Renal cortical epithelial cell (primary cell): ENCODE measurements at regions not wholly inside any gene's neighbourhood (a gene's known extent, or its start where the extent isn't known, plus 50 kb on each side); places are given as distances from the start of the nearest gene placed in this dataset.

Experiments used
- DNase-seq: peaks from one replicate; pipeline ENCODE4 v3.0.0-alpha.2; 2011; ENCODE audit warnings: low read depth

GRCh38 chr2:191559569-191559968 lies 118.4 kb upstream of the NABP1 start:
- no peak for DNase-seq

- DNase-seq = no peak
These were observed 117.4 kb upstream of the NABP1 start for GRCh38 chr2:191560411-191560980.

GRCh38 chr2:191565120-191565519 lies 112.8 kb upstream of the NABP1 start:
- DNase-seq = no peak

GRCh38 chr2:191565647-191566198 lies 112.2 kb upstream of the NABP1 start:
- no peak for DNase-seq

- peak; percentile 54 for DNase-seq
These were observed 111.6 kb upstream of the NABP1 start for GRCh38 chr2:191566344-191566743.

GRCh38 chr2:191567206-191567605 lies 110.7 kb upstream of the NABP1 start:
- no peak for DNase-seq

- no peak for DNase-seq
These were observed 108.9 kb upstream of the NABP1 start for GRCh38 chr2:191569025-191569424.

- peak; percentile 81 for DNase-seq
These were observed 106.7 kb upstream of the NABP1 start for GRCh38 chr2:191571163-191571769.

- DNase-seq = no peak
These were observed 105.6 kb upstream of the NABP1 start for GRCh38 chr2:191572319-191572718.

- DNase-seq = no peak
These were observed 104.7 kb upstream of the NABP1 start for GRCh38 chr2:191573216-191573615.

- peak; percentile 60 for DNase-seq
These were observed 103.7 kb upstream of the NABP1 start for GRCh38 chr2:191574232-191574631.

- peak; percentile 55 for DNase-seq
These were observed 100.3 kb upstream of the NABP1 start for GRCh38 chr2:191577605-191578004.

GRCh38 chr2:191578031-191578430 lies 99.9 kb upstream of the NABP1 start:
- DNase-seq = no peak

GRCh38 chr2:191580581-191580980 lies 97.4 kb upstream of the NABP1 start:
- DNase-seq = no peak

GRCh38 chr2:191581003-191581402 lies 96.9 kb upstream of the NABP1 start:
- no peak for DNase-seq

- DNase-seq = peak; percentile 97
These were observed 95.6 kb upstream of the NABP1 start for GRCh38 chr2:191582355-191582754.

- DNase-seq = no peak
These were observed 86.9 kb upstream of the NABP1 start for GRCh38 chr2:191591025-191591424.

- peak; percentile 98 for DNase-seq
These were observed 84.1 kb upstream of the NABP1 start for GRCh38 chr2:191593622-191594385.

- no peak for DNase-seq
These were observed 80.7 kb upstream of the NABP1 start for GRCh38 chr2:191597186-191597751.

- DNase-seq = peak; percentile 60
These were observed 79.6 kb upstream of the NABP1 start for GRCh38 chr2:191598296-191598695.

GRCh38 chr2:191601060-191601459 lies 76.9 kb upstream of the NABP1 start:
- DNase-seq = peak; percentile 84

GRCh38 chr2:191604154-191604553 lies 73.8 kb upstream of the NABP1 start:
- no peak for DNase-seq

GRCh38 chr2:191607096-191607495 lies 70.8 kb upstream of the NABP1 start:
- DNase-seq = peak; percentile 76
